GM12874 (cell line): ENCODE measurements at regions not wholly inside any gene's neighbourhood (a gene's known extent, or its start where the extent isn't known, plus 50 kb on each side); places are given as distances from the start of the nearest gene placed in this dataset.

Source experiments
- CTCF ChIP-seq: IDR thresholded peaks from 2 replicates; pipeline ENCODE4 v1.5.1; 2011; ENCODE audit warnings: low read depth, mild to moderate bottlenecking, control low read depth, low read length, moderate library complexity; ENCODE audit not compliant: insufficient read depth

GRCh38 chr2:219739866-219740440 is 112.5 kb downstream of the SLC4A3 start:
- TF ChIP-seq CTCF = no peak

GRCh38 chr2:219743548-219743947 is 116.1 kb downstream of the SLC4A3 start:
- TF ChIP-seq CTCF = no peak

- no peak for TF ChIP-seq CTCF
Measured at GRCh38 chr2:219744066-219744465, 116.6 kb downstream of the SLC4A3 start.

- no peak for TF ChIP-seq CTCF
Measured at GRCh38 chr2:219744600-219744999, 117.2 kb downstream of the SLC4A3 start.

- no peak for TF ChIP-seq CTCF
Measured at GRCh38 chr2:219747637-219748036, 120.2 kb downstream of the SLC4A3 start.

- TF ChIP-seq CTCF = no peak
Measured at GRCh38 chr2:219748671-219749570, 121.5 kb downstream of the SLC4A3 start.

- no peak for TF ChIP-seq CTCF
Measured at GRCh38 chr2:219752726-219753125, 125.3 kb downstream of the SLC4A3 start.
